HepG2 (cell line): ENCODE measurements at regions not wholly inside any gene's neighbourhood (a gene's known extent, or its start where the extent isn't known, plus 50 kb on each side); places are given as distances from the start of the nearest gene placed in this dataset.

Source experiments
- EP300 ChIP-seq, 3 experiments: sonication (generic) in 1 of 3; formaldehyde crosslinking in 1 of 3; IDR thresholded peaks; 2 replicates each; pipeline versions ENCODE4 v1.5.1 to v1.6.1; 2011 to 2020; ENCODE audit warnings: low read depth in 2 of 3, low read length in 2 of 3, borderline replicate concordance in 1 of 3, improper control_type of control experiment in 1 of 3, mild to moderate bottlenecking in 1 of 3, missing genetic modification reagents in 1 of 3, moderate library complexity in 1 of 3
- HNRNPH1 ChIP-seq: fragments of 200-400 bp; formaldehyde crosslinking; optimal IDR thresholded peaks from 2 replicates; pipeline ENCODE3; 2017; ENCODE audit warnings: mild to moderate bottlenecking, low read depth, low read length
- MAZ ChIP-seq, 2 experiments: sonication (generic) in 1 of 2; formaldehyde crosslinking in 1 of 2; IDR thresholded peaks; 2 replicates each; pipeline versions ENCODE4 v1.5.0 to v1.6.1; 2012 to 2020; ENCODE audit warnings: low read depth in 2 of 2, mild to moderate bottlenecking in 2 of 2, borderline replicate concordance in 1 of 2, improper control_type of control experiment in 1 of 2, low read length in 1 of 2, missing genetic modification reagents in 1 of 2, moderate library complexity in 1 of 2
- MIER3 ChIP-seq: IDR thresholded peaks from 2 replicates; pipeline ENCODE4 v1.6.1; 2016; ENCODE audit warnings: missing compliant biosample characterization, borderline replicate concordance
- RAD21 ChIP-seq: fragments of 450-650 bp; formaldehyde crosslinking; IDR thresholded peaks from 2 replicates; pipeline ENCODE4 v1.5.0; 2020; ENCODE audit warnings: mild to moderate bottlenecking
- ZNF253 ChIP-seq: sonication (generic); formaldehyde crosslinking; IDR thresholded peaks from 2 replicates; pipeline ENCODE4 v1.8.0; 2022; ENCODE audit warnings: mild to moderate bottlenecking, missing genetic modification reagents, borderline replicate concordance
- ZNF552 ChIP-seq: sonication (generic); formaldehyde crosslinking; IDR thresholded peaks from 2 replicates; pipeline ENCODE4 v1.9.0; 2022; ENCODE audit warnings: missing genetic modification reagents, mild to moderate bottlenecking, borderline replicate concordance
- ZNF556 ChIP-seq: sonication (generic); formaldehyde crosslinking; IDR thresholded peaks from 2 replicates; pipeline ENCODE4 v1.4.0; 2020; ENCODE audit warnings: mild to moderate bottlenecking, missing genetic modification reagents, borderline replicate concordance
- TF ChIP-seq, protein P1 (sequence below): sonication (generic); formaldehyde crosslinking; IDR thresholded peaks from 2 replicates; pipeline ENCODE4 v1.4.0; 2020; ENCODE audit warnings: missing genetic modification reagents
- TF ChIP-seq, protein P2 (sequence below): sonication (generic); formaldehyde crosslinking; IDR thresholded peaks from 2 replicates; pipeline ENCODE4 v1.8.1; 2023; ENCODE audit warnings: mild to moderate bottlenecking, moderate library complexity, missing genetic modification reagents
- TF ChIP-seq, protein P3 (sequence below): IDR thresholded peaks from 2 replicates; pipeline ENCODE4 v1.6.1; 2012; ENCODE audit warnings: low read length, improper control_type of control experiment

DNA sequence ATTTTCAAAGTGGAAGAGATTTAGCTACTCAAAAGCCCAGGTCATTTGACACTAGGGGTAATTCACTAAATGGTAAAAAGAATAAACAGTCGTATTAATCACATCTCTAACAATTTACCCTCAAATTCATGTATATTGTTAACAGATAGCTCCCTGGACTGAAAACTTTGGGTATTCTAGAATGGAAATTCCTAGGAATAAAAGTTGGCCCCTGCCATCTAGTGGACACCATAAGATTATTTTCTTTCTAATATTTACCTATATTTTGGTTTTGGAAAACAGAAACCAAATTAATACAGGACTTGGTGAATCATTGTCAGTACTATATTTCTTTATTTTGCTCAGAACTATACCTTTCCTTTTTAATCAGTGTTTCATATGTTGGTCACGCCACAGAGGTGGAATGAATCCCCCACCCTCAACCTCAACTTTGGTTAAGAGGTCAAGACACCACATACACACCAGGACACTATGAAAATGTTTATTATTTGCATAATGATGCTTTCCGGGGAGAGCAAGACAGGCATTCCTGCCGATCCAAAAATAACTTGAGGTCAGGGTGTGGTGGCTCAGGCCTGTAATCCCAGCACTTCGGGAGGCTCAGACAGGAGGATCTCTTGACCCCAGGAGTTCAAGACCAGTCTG, 96.2 kb upstream of the APOOL start:
- no peak for TF ChIP-seq EP300 (IDR thresholded peaks at IDR 0.05; ENCODE audit: low read depth in 2 of 2, low read length in 2 of 2)
- TF ChIP-seq EP300 (CRISPR knock-in tag; IDR thresholded peaks at IDR 0.05; ENCODE audit: borderline replicate concordance), result no peak
- TF ChIP-seq, protein P1, sequence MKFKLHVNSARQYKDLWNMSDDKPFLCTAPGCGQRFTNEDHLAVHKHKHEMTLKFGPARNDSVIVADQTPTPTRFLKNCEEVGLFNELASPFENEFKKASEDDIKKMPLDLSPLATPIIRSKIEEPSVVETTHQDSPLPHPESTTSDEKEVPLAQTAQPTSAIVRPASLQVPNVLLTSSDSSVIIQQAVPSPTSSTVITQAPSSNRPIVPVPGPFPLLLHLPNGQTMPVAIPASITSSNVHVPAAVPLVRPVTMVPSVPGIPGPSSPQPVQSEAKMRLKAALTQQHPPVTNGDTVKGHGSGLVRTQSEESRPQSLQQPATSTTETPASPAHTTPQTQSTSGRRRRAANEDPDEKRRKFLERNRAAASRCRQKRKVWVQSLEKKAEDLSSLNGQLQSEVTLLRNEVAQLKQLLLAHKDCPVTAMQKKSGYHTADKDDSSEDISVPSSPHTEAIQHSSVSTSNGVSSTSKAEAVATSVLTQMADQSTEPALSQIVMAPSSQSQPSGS, result no peak
- TF ChIP-seq HNRNPH1, result no peak
- no peak for TF ChIP-seq MIER3 (CRISPR knock-in tag)
- TF ChIP-seq ZNF253 (CRISPR knock-in tag), result no peak
- TF ChIP-seq MAZ (IDR thresholded peaks at IDR 0.05; ENCODE audit: borderline replicate concordance, low read depth, low read length), result no peak
- TF ChIP-seq MAZ (CRISPR knock-in tag; IDR thresholded peaks at IDR 0.05; ENCODE audit: low read depth), result no peak
- TF ChIP-seq, protein P2, sequence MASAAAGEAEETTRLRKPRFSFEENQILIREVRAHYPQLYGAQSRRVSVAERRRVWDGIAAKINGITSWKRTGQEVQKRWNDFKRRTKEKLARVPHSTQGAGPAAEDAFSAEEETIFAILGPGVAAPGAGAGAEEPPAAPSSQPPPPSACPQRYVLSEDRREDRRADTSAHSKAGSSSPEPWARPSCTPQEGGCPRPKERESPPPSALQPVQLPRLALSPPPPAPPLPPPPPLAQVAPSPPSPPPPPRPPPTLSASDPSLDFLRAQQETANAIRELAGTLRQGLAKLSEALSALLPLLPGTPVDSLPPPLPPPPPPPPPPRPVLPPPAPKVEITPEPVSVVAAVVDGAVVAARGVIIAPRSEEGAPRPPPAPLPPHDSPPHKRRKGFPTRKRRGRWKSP (CRISPR knock-in tag), result no peak
- TF ChIP-seq, protein P3, sequence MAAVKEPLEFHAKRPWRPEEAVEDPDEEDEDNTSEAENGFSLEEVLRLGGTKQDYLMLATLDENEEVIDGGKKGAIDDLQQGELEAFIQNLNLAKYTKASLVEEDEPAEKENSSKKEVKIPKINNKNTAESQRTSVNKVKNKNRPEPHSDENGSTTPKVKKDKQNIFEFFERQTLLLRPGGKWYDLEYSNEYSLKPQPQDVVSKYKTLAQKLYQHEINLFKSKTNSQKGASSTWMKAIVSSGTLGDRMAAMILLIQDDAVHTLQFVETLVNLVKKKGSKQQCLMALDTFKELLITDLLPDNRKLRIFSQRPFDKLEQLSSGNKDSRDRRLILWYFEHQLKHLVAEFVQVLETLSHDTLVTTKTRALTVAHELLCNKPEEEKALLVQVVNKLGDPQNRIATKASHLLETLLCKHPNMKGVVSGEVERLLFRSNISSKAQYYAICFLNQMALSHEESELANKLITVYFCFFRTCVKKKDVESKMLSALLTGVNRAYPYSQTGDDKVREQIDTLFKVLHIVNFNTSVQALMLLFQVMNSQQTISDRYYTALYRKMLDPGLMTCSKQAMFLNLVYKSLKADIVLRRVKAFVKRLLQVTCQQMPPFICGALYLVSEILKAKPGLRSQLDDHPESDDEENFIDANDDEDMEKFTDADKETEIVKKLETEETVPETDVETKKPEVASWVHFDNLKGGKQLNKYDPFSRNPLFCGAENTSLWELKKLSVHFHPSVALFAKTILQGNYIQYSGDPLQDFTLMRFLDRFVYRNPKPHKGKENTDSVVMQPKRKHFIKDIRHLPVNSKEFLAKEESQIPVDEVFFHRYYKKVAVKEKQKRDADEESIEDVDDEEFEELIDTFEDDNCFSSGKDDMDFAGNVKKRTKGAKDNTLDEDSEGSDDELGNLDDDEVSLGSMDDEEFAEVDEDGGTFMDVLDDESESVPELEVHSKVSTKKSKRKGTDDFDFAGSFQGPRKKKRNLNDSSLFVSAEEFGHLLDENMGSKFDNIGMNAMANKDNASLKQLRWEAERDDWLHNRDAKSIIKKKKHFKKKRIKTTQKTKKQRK, result no peak
- TF ChIP-seq RAD21 (CRISPR knock-in tag), result no peak
- TF ChIP-seq ZNF552 (CRISPR knock-in tag), result no peak
- no peak for TF ChIP-seq ZNF556 (CRISPR knock-in tag)
